ENCODE measurements at regions not wholly inside any gene's neighbourhood (a gene's known extent, or its start where the extent isn't known, plus 50 kb on each side); places are given as distances from the start of the nearest gene placed in this dataset.
"Not testable (repeated sequence)": the region's sequence is repeated elsewhere in the genome, so short reads cannot be mapped to it uniquely, and the experiment has no call there.

DNA sequence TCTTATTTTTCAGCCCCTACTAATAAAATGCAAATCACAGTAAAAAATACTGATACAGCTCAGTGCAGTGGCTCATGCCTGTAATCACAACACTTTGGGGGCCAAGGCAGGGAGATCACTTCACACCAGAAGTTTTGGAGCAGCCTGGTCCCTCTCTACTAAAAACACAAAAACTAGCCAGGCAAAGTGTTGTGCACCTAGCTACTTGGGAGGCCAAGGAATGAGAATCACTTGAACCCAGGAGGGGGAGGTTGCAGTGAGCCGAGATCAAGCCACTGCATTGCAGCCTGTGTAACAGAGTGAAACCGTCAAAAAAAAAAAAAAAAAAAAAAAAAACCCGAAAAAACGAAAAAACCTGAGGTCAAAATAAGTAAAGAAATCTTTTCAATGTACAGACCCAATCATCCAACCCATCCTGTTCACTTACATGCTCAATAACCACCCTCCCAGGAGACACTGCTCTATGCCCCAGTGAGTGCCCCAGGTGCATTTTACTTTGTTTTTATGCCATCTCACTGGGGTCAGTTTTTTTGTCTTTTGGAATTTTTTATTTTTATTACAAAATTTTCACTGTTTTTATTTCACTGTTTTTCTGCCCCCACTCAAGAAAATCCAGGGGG, 107.0 kb downstream of the ZNF486 start:
- Histone ChIP-seq H3K27me3 (peaks cover 6% of the 10 kb centered on the region), H3K4me3 (no peak overlapping the region), H3K36me3 (no peaks in the 10 kb centered on the region), H3K9me3 (no peaks in the 10 kb centered on the region; the same call in 1 of the 2 replicates)
- no peak for DNase-seq

DNA sequence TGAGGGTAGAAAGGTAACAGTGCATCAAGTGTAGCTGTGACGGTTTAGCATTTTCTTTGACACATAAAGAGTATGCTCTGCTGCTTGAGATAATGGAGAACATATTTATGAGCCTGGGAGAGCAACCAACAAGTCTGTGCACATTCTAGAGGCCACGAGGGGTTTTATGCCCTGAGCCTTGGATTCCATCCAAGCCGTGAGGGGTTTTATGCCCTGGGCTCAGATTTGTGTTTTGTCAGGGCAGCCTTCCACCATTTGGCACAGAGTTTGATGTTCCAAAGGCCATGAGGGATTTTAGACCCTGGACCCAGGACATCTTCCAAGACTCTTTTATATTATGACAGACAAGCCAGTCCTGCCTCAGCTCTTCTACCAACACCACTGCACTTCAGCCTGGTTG, 106.4 kb downstream of the ZNF486 start:
- Histone ChIP-seq H3K36me3 (no peaks in the 10 kb centered on the region), H3K27me3 (peaks cover 6% of the 10 kb centered on the region), H3K4me3 (no peak overlapping the region), H3K9me3 (no peaks in the 10 kb centered on the region; the same call in 1 of the 2 replicates)
- no peak for DNase-seq

DNA sequence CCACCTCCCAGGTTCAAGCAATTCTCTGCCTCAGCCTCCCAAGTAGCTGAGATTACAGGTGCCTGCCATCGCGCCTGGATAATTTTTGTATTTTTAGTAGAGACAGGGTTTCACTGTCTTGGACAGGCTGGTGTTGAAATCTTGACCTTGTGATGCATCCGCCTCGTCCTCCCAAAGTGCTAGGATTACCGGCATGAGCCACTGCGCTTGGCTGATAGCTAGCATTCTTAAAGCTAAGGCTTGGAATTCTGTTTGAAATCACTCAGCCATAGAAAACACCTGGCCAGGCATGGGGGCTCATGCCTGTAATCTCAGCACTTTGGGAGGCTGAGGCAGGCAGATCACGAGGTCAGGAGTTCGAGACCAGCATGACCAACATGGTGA, 105.6 kb downstream of the ZNF486 start:
- not testable (repeated sequence) for H3K27me3 ChIP-seq, H3K4me3 ChIP-seq, DNase-seq, H3K36me3 ChIP-seq, H3K9me3 ChIP-seq

DNA sequence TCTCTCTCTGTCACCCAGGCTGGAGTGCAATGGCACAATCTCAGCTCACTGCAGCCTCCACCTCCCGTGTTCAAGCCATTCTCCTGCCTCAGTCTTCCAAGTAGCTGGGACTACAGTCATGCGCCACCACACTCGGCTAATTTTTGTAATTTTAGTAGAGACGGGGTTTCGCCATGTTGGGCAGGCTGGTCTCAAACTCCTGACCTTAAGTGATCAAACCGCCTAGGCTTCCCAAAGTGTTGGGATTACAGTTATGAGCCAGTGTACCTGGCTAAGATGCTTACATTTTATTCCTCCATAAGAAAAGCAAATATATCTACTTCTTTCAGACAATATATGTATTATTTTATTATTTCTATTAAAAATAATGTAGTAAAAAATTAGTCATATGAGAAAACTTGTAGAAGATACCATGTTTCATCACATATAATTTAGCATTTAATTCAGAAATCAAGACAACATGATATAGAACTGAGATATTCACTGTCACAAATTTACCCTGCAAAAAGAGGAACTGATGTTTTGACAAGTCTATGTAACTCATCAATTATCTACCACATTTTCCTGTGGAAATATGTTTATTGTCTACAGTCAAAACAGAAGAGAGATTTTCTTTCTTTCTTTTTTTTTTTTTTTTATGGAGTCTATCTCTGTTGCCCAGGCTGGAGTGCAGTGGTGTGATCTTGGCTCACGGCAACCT, 105.1 kb downstream of the ZNF486 start:
- H3K27me3 ChIP-seq, H3K4me3 ChIP-seq, H3K9me3 ChIP-seq, H3K36me3 ChIP-seq, DNase-seq: not testable (repeated sequence)

DNA sequence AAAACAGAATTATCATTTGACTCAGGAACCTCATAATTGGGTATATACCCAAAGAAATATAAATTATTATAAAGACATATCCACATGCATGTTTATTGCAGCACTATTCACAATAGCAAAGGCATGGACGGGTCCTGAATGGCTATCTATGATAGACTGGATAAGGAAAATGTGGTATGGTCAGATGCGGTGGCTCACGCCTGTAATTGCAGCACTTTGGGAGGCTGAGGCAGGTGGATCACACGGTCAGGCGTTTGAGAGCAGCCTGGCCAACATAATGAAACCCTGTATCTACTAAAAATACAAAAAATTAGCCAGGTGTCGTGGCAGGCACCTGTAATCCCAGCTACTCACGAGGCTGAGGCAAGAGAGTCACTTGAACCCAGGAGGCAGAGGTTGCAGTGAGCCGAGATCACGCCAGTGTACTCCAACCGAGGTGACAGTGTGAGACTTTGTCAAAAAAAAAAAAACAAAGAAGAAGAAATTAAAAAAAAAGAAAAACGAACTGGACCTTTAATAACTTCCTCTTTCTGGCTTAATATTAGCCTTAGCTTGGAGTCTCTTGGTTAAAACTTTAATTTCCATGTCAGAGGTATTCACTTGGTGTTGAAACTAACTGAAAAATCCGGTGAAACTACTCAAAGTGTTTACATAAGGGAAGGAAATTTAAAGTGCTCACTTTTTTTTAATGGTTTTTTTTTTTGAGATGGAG, 104.4 kb downstream of the ZNF486 start:
- Histone ChIP-seq H3K36me3 (no peaks in the 10 kb centered on the region), H3K4me3 (no peak overlapping the region), H3K27me3 (peaks cover 6% of the 10 kb centered on the region), H3K9me3 (no peaks in the 10 kb centered on the region; the same call in 1 of the 2 replicates)
- no peak for DNase-seq

DNA sequence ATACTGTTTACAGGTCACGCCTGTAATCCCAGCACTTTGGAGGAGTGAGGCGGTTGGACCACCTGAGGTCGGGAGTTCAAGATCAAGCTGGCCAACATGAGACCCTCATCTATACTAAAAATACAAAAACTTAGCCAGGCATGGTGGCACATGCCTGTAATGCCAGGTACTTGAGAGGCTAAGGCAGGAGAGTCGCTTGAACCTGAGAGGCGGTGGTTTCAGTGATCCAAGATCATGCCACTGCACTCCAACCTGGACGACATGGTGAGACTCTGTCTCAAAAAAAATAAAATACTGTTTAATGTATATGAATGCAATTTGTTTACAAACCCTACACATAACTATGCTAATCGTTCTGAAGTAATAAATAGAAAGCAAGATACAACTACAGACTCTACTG, 102.4 kb downstream of the ZNF486 start:
- no peaks in the 10 kb centered on the region for H3K9me3 ChIP-seq
- no peaks in the 10 kb centered on the region for H3K36me3 ChIP-seq
- no peak for DNase-seq
- H3K4me3 ChIP-seq = no peak overlapping the region
- H3K27me3 ChIP-seq = peaks cover 6% of the 10 kb centered on the region

DNA sequence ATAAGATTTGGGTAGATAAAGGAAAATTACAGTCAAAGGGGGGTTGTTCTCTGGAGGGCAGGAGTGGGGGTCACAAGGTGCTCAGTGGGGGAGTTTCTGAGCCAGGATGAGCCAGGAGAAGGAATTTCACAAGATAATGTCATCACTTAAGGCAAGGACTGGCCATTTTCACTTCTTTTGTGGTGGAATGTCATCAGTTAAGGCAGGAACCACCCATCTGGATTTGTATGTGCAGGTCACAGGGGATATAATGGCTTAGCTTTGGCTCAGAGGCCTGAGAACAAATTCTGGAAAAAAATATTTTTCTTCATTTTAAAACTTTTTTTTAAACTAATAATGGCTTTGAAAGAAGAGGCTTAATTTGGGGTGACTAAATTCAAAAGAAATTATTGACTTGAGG, 94.5 kb downstream of the ZNF486 start:
- not testable (repeated sequence) for H3K4me3 ChIP-seq, DNase-seq, H3K36me3 ChIP-seq, H3K9me3 ChIP-seq, H3K27me3 ChIP-seq

DNA sequence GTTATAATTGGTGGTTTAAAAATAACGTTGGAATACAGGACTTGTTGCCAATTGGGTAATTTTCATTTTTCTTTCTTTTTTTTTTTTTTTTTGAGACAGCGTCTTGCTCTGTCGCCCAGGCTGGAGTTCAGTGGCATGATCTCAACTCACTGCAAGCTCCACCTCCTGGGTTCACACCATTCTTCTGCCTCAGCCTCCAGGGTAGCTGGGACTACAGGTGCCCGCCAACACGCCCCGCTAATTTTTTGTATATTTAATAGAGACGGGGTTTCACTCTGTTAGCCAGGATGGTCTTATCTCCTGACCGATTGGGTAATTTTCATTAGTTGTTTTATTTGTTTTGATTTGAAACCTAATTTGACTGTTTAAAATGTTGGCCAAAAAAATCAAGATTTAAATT, 93.7 kb downstream of the ZNF486 start:
- not testable (repeated sequence) for DNase-seq, H3K36me3 ChIP-seq, H3K4me3 ChIP-seq, H3K27me3 ChIP-seq, H3K9me3 ChIP-seq

DNA sequence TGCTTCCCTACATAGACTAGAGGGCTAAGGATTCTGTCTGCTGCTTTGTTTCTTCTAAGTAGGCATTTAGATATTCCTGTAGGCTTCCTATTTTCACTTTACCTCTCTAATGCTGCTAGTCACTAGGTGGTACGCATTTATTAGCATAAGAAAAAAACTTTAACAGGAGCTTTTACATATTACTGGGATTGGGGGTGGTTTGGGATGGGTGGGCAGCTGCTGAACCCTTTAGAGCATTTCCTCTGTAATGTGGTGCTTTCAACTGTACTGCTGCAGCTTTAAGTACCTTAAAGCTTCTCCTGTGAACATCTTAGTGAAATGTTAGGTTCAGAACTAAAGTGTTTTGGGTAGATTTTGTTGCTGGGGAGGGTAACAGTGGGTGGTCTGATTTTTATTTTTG, 92.6 kb downstream of the ZNF486 start:
- Histone ChIP-seq H3K4me3 (no peak overlapping the region), H3K27me3 (no peaks in the 10 kb centered on the region), H3K36me3 (no peaks in the 10 kb centered on the region), H3K9me3 (peaks cover 4% of the 10 kb centered on the region)
- DNase-seq = no peak

DNA sequence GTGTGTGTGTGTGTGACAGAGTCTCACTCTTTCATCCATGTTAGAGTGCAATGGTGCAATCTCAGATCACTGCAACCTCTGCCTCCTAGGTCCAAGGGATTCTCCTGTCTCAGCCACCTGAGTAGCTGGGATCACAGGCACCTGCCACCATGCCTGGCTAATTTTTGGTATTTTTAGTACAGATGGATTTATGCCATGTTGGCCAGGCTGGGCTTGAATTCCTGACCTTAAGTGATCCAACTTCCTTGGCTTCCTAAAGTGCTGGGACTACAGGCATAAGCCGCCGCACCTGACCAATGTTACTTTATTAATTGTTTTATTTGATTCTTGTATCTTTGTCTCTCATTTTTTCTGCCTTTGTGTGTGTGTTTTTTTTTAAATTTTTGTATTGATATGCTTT, 89.6 kb downstream of the ZNF486 start:
- Histone ChIP-seq H3K4me3 (no peak overlapping the region), H3K9me3 (no peaks in the 10 kb centered on the region; the same call in 1 of the 2 replicates), H3K36me3 (no peaks in the 10 kb centered on the region), H3K27me3 (no peaks in the 10 kb centered on the region)
- DNase-seq = no peak

DNA sequence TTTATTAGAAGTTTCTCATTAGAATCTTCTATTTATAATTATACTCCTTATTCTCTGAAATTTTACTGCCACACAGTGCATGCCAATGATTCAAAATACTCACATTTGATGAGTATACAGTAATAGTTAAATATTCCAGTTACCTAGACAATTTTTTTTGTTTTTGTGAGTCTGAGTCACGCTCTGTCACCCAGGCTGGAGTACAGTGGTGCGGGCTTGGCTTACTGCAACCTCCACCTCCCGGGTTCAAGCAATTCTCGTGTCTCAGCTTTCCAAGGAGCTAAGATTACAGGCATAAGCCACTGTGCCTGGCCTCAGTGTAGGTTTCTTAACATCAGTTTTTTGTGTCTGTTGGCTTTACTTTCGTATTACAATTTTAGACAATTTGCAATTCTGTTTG, 87.1 kb downstream of the ZNF486 start:
- no peak for DNase-seq
- Histone ChIP-seq H3K27me3 (no peaks in the 10 kb centered on the region), H3K4me3 (no peak overlapping the region), H3K36me3 (no peaks in the 10 kb centered on the region), H3K9me3 (no peaks in the 10 kb centered on the region)

DNA sequence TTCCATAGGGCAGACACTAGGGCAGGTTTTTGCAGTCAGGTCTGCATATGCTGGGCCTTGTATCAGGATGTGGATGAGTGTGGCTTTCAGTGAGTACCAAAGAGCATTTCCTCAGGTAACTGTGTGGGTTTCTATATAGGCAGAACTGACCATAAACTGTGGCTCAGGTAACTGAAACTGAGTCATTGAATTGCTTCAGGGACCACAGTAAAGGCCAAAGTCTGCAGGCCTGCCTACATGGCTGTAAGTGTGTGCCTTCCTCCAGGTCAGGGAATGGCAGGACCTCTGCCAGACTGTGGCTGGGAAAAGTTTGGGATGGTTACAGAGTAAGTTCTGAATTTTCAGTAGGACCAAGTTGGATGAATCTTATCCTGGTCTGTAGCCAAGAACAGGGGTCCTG, 85.6 kb downstream of the ZNF486 start:
- Histone ChIP-seq H3K4me3 (no peak overlapping the region), H3K36me3 (no peaks in the 10 kb centered on the region), H3K9me3 (no peaks in the 10 kb centered on the region), H3K27me3 (no peaks in the 10 kb centered on the region)
- no peak for DNase-seq

DNA sequence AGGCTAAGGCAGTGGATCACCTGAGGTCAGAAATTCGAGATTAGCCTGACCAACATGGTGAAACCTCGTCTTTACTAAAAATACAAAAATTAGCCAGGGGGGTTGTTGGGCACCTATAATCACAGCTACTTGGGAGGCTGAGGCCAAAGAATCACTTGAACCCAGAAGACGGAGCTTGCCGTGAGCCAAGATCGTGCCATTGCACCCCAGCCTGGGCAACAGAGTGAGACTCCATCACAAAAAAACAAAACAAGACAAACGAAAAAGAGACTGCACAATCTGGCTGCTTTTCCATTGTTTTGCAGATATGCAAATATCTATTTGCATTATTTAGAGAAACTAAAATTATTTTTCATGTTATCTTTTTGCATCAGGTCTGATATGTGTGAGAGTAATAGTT, 83.6 kb downstream of the ZNF486 start:
- Histone ChIP-seq H3K4me3 (no peak overlapping the region), H3K9me3 (no peaks in the 10 kb centered on the region), H3K27me3 (no peaks in the 10 kb centered on the region), H3K36me3 (no peaks in the 10 kb centered on the region)
- no peak for DNase-seq

DNA sequence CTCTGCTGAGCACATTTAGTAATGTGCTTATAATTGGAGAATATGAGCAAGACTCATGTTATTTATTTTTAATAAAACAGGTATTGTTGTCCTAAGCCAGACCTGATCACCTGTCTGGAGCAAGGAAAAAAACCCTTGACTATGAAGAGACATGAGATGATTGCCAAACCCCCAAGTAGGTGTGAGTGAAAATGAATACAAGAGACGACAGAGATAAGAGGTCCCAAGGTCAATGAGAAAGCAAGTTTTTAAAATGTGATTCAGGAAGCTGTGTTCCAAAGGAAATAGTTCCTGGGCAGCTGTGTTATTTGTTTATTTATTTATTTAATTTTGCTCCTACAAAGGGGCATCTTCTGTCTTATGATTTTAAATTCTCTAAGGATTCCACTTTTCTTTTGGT, 83.1 kb downstream of the ZNF486 start:
- H3K9me3 ChIP-seq = no peaks in the 10 kb centered on the region
- H3K27me3 ChIP-seq = no peaks in the 10 kb centered on the region
- no peak for DNase-seq
- no peak overlapping the region for H3K4me3 ChIP-seq
- no peaks in the 10 kb centered on the region for H3K36me3 ChIP-seq

Measured in MG63 (cell line).